ENCODE measurements at regions not wholly inside any gene's neighbourhood (a gene's known extent, or its start where the extent isn't known, plus 50 kb on each side); places are given as distances from the start of the nearest gene placed in this dataset.

GRCh38 chr2:6667326-6667725 lies 198.4 kb downstream of the CMPK2 start (continued):
- TF ChIP-seq RXRA (IDR thresholded peaks at IDR 0.05; ENCODE audit: borderline replicate concordance, low read depth), result no peak
- no peak for TF ChIP-seq MAX (IDR thresholded peaks at IDR 0.05; ENCODE audit: low read depth)
- no peak for TF ChIP-seq CTCF (IDR thresholded peaks at IDR 0.05)

GRCh38 chr2:6671913-6672312 lies 193.8 kb downstream of the CMPK2 start:
- Histone ChIP-seq H3K27me3 (ENCODE audit: insufficient read depth) (no peaks in the 10 kb centered on the region), H3K9me3 (no peaks in the 10 kb centered on the region), H4K20me1 (ENCODE audit: insufficient read depth) (no peaks in the 10 kb centered on the region), H2AFZ (ENCODE audit: low read depth) (no peak overlapping the region), H3K79me2 (ENCODE audit: insufficient read depth) (no peaks in the 10 kb centered on the region), H3K9ac (no peak overlapping the region), H3K4me3 (ENCODE audit: low read depth in 2 of 2, low read length in 1 of 2) (no peak overlapping the region), H3F3A (replicated peaks; ENCODE audit: insufficient read depth) (no peaks in the 10 kb centered on the region), H3K4me1 (ENCODE audit: control insufficient read depth in 1 of 2, insufficient read depth in 2 of 2, low read depth in 1 of 2, low read length in 1 of 2) (no peaks in the 10 kb centered on the region; a peak in 1 of 4 replicates), H3K4me2 (no peak overlapping the region), H3K36me3 (replicated peaks in 1 of 2; ENCODE audit: control insufficient read depth in 1 of 2, insufficient read depth in 2 of 2, low read length in 1 of 2) (no peaks in the 10 kb centered on the region), H3K9me2 (no peaks in the 10 kb centered on the region), H3K27ac (ENCODE audit: low read depth in 2 of 2, low read length in 1 of 2) (no peak overlapping the region)
- no peak for DNase-seq
- CTCF ChIA-PET, result no interaction called here
- 16% methylated on average over 1 of the region's 1 CpG for WGBS (ENCODE audit: low lambda C conversion rate)
- no peak for TF ChIP-seq USF1 (IDR thresholded peaks at IDR 0.05; ENCODE audit: borderline replicate concordance, low read depth)
- no peak for TF ChIP-seq TAF1 (IDR thresholded peaks at IDR 0.05; ENCODE audit: borderline replicate concordance, low read depth, low read length)
- no peak for TF ChIP-seq FOSL2 (IDR thresholded peaks at IDR 0.05; ENCODE audit: borderline replicate concordance, low read depth)
- TF ChIP-seq ZBTB33 (IDR thresholded peaks at IDR 0.05; ENCODE audit: borderline replicate concordance, low read depth), result no peak
- TF ChIP-seq REST (IDR thresholded peaks at IDR 0.05; ENCODE audit: low read depth, low read length), result no peak
- POLR2A ChIA-PET, result no interaction called here

Measured in SK-N-SH (cell line).